ENCODE measurements at regions not wholly inside any gene's neighbourhood (a gene's known extent, or its start where the extent isn't known, plus 50 kb on each side); places are given as distances from the start of the nearest gene placed in this dataset.

- H3K4me2 ChIP-seq (ENCODE audit: low read depth, low read length) = no peak overlapping the region
- H2AFZ ChIP-seq (ENCODE audit: low read length) = no peak overlapping the region
- H3K4me1 ChIP-seq (ENCODE audit: insufficient read depth, low read length) = peaks cover 15% of the 10 kb centered on the region
- ATAC-seq = no peak
- CTCF ChIA-PET (ENCODE audit: low intra/inter-chr PET ratio, low total read pairs) = no interaction called here
- DNase-seq (ENCODE audit: low spot score) = no peak
- no peak overlapping the region for H3K4me3 ChIP-seq (replicated peaks in 1 of 3; ENCODE audit: insufficient read depth in 1 of 3, low read depth in 2 of 3, low read length in 3 of 3)
- FAIRE-seq = no peak
- H3K9me3 ChIP-seq (ENCODE audit: low read length) = peaks cover 15% of the 10 kb centered on the region
- H4K20me1 ChIP-seq (ENCODE audit: insufficient read depth, low read length) = no peaks in the 10 kb centered on the region
- 41% methylated on average over 1 of the region's 1 CpG for WGBS (ENCODE audit: low lambda C conversion rate)
- H3K36me3 ChIP-seq (replicated peaks in 1 of 2; ENCODE audit: control insufficient read depth in 1 of 2, insufficient read depth in 2 of 2, low read length in 2 of 2) = no peaks in the 10 kb centered on the region
- no TSS peak for BruUV-seq (replicated peaks)
- no peak overlapping the region for H3K27ac ChIP-seq (ENCODE audit: extremely low read length, insufficient read depth, low read length)
- H3K79me2 ChIP-seq (ENCODE audit: insufficient read depth, low read length) = no peaks in the 10 kb centered on the region
- no peak for TF ChIP-seq AGO2 (optimal IDR thresholded peaks at IDR 0.05; ENCODE audit: low read depth, low read length)
- TF ChIP-seq STAT5B (CRISPR knock-in tag; IDR thresholded peaks at IDR 0.05) = no peak
- no peak for TF ChIP-seq KMT2A (CRISPR knock-in tag; IDR thresholded peaks at IDR 0.05)
- TF ChIP-seq HNRNPK (IDR thresholded peaks at IDR 0.05; ENCODE audit: low read depth, low read length, poor library complexity, severe bottlenecking) = no peak
- no peak for TF ChIP-seq ZSCAN21 (CRISPR knock-in tag; IDR thresholded peaks at IDR 0.05; ENCODE audit: borderline replicate concordance)
- no peak for TF ChIP-seq DDIT3 (CRISPR knock-in tag; IDR thresholded peaks at IDR 0.05)
- TF ChIP-seq ZNF615 (CRISPR knock-in tag; IDR thresholded peaks at IDR 0.05; ENCODE audit: borderline replicate concordance) = no peak
- TF ChIP-seq RFX5 (IDR thresholded peaks at IDR 0.05; ENCODE audit: low read depth, low read length) = no peak
- TF ChIP-seq ZNF777 (CRISPR knock-in tag; IDR thresholded peaks at IDR 0.05) = no peak
- TF ChIP-seq PLSCR1 (CRISPR knock-in tag; IDR thresholded peaks at IDR 0.05; ENCODE audit: borderline replicate concordance) = no peak
- TF ChIP-seq KLF6 (CRISPR knock-in tag; IDR thresholded peaks at IDR 0.05) = no peak
- TF ChIP-seq ZHX2 (IDR thresholded peaks at IDR 0.05; ENCODE audit: low read depth) = no peak
- TF ChIP-seq ZHX2 (CRISPR knock-in tag; IDR thresholded peaks at IDR 0.05; ENCODE audit: borderline replicate concordance) = no peak
- TF ChIP-seq EP300 (IDR thresholded peaks at IDR 0.05; ENCODE audit: low read depth in 2 of 2, low read length in 2 of 2) = no peak
- TF ChIP-seq EP300 (CRISPR knock-in tag; IDR thresholded peaks at IDR 0.05; ENCODE audit: borderline replicate concordance) = no peak
- TF ChIP-seq MXD1 (CRISPR knock-in tag; IDR thresholded peaks at IDR 0.05) = no peak
- no peak for TF ChIP-seq FOXK2 (IDR thresholded peaks at IDR 0.05)
- H3K27me3 ChIP-seq (ENCODE audit: control insufficient read depth in 1 of 2, insufficient read depth in 2 of 2, low read length in 2 of 2) = no peaks in the 10 kb centered on the region
- intact Hi-C loops (cut with micrococcal nuclease; ENCODE audit: unreplicated experiment) (no loop called here), in situ Hi-C loops (cut with HindIII; ENCODE audit: extremely low pct_ligation_motif_present, low pct_unique_long_range_greater_than_20kb) (no loop called here)
- no peak overlapping the region for H3K9ac ChIP-seq (ENCODE audit: insufficient read depth, low read depth, low read length)
- POLR2A ChIA-PET = no interaction called here
Measured at GRCh38 chr21:15279482-15279881, 214.7 kb upstream of the NRIP1 start.
